HUDEP-2 (cell line): ENCODE measurements at regions not wholly inside any gene's neighbourhood (a gene's known extent, or its start where the extent isn't known, plus 50 kb on each side); places are given as distances from the start of the nearest gene placed in this dataset.

ENCODE experiments used
- DNase-seq, 76 experiments: peaks; one replicate each; lab custom pipeline; 2025; ENCODE audit not compliant: unreplicated experiment in 76 of 76; lab: John Stamatoyannopoulos, UW

DNA sequence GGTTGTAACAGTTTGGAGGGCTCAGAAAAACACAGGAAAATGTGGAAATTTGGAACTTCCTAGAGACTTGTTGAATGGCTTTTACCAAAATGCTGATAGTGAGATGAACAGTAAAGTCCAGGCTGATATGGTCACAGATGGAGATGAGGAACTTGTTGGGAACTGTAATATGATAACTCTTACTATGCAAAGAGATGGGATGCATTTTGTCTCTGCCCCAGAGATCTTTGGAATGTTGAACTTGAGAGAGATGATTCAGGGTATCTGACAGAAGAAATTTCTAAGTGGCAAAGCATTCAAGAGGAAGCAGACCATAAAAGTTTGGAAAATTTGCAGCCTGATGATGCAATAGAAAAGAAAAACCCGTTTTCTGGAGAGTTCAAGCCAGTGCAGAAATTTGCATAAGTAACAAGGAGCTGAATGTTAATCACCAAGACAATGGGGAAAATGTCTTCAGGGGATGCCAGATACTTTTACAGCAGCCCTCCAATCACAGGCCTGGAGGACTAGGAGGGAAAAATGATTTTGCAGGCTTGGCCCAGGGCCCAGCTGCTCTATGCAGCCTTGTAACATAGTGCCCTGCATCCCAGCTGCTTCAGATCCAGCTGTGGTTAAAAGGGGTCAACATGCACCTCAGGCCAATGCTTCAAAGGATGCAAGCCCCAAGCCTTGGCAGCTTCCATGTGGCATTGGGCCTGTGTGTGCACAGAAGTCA, 572.7 kb upstream of the ATP2B1 start:
- no peak for DNase-seq

DNA sequence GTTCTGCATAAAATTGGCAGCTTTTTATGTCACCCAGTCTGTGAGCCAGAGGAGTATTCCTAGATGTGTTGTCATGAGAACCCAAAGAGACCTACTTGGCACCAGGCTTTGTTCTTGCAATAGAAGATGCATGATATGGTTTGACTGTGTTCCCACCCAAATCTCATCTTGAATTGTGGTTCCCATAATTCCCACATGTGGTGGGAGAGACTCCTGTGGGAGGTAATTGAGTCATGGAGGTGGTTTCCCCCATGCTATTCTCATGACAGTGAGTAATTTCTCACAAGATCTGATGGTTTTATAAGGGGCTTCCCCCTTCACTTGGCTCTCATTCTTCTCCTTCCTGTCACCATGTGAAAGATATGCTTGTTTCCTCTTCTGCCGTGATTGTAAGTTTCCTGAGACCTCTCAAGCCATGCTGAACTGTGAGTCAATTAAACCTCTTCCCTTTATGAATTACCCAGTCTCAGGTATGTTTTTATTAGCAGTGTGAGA, 572.0 kb upstream of the ATP2B1 start:
- no peak for DNase-seq

DNA sequence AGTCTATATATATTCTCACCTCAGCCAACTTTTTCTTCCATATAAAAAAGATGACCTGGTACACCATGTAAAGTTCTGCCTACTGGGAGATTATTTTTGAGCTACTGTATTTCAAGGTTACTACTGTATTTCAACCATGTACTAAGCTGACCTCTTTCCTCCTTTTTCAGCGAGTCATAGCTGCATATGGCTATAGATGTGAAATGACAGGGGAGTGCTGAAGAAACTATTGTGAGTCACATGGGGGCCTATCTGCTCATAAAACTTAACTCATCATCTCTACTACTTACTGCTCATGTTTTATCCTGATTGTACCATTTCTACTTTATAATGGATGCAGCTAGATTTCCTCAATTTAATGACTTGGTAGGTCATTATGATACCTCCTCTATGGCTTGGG, 571.4 kb upstream of the ATP2B1 start:
- DNase-seq: no peak

DNA sequence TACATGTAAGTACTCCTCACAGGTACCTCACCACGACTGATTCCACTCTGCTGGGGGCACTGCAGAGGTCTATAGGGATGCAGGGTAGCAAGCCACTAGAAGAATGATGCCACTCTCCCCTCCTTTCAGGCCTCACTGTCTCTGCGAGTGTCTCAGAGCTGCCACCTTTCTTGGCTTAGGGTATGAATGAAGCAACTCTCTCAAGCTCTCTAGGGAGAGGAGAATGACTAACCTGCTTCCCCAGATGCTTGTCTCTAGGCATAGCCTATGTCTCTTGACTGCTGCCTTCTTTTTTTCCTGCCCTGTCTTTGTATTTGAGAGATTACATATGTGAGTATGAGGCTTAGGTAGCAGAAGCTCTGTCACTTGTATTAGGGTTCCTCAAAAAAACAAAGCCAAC, 566.5 kb upstream of the ATP2B1 start:
- no peak for DNase-seq

DNA sequence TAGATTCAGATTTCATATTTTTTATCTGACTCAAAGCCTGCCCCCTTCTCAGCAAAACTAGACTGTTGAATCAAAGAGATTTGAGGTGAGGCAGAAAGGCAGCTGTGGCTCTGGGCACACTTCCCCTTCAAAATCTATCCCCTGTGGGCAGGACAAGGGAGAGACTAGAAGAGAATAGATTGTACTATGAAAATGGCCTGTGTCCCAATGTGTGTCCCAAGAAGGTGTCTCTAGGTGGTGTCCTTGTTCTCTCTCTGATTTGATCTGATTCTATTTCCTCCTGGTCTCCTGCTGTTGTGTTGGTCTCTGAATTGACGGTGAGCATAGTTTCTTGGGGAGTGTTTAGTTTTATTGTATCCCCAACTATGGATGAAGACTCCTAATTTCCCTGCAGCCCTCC, 565.8 kb upstream of the ATP2B1 start:
- no peak for DNase-seq

DNA sequence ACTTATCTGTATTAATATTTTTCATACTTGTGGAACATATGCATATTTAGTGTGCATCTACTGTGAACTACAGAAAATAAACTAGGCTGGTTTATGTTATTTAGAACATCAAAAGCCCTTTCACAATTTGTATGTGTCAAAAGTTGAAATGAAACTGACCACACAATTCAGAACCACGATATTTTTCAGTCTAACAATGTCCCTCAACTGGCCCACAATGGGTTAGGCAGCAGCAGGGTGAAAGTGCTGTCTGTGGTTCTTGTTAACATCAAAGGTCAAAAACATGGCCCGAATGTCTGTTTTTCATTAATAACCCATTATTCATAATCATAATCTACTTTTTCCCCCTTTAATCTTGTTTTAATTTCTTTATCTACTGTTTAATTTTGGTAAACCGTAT, 559.9 kb upstream of the ATP2B1 start:
- no peak for DNase-seq

DNA sequence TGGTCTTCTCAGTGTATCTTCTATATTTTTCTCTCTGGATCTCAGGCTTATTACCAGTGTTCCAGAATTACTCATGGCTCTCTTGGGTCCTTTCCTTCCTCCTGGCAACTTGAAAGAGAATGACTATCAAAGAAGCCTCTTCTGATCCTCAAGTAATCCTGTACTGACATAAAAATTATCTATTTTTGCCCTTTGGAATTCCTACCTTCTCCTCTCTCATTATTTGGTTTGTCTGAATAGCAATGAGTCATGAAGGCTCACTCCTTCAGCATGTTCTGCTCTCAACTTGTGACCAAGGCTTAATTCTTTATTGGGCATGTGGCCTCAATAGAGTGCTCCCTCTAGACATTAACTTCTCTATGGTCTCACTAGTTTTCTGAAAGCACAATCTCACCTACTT, 553.6 kb upstream of the ATP2B1 start:
- no peak for DNase-seq

DNA sequence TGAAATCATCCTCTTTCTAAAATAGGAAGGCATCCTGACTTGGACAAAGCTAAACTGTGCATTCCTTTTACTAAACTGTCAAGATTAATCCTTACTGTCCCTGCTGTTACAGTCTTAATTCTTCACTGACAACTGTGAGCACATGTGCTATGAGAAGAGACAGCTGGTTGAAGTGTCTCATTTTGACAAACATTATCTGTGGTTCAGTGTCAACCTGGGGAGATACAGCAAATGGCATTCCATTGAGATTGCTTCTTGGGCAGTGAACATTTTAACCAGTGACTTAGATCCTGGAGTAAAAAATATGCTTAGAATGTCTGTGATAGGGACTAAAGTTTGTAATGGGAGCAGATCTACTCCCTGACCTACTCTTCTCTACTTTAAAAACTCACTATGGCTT, 552.6 kb upstream of the ATP2B1 start:
- no peak for DNase-seq

DNA sequence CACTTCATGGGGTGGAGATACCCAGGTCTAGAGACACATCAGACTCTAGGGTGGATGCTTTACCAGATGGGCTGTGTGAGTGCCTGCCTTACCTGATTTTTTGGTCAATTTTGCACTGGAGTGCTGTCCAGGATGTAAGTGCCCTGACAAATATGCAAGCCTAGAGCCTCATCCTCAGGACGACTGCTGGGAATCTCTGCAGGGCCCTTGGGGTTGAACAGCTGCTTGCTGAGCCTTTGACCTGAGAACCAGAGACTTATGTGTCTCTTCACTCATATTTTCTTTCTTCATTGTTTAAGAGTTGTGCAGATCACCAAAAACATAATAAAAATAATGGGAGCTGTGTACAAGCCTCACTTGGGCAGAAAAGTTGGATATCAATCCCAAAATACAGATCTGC, 551.5 kb upstream of the ATP2B1 start:
- no peak for DNase-seq

DNA sequence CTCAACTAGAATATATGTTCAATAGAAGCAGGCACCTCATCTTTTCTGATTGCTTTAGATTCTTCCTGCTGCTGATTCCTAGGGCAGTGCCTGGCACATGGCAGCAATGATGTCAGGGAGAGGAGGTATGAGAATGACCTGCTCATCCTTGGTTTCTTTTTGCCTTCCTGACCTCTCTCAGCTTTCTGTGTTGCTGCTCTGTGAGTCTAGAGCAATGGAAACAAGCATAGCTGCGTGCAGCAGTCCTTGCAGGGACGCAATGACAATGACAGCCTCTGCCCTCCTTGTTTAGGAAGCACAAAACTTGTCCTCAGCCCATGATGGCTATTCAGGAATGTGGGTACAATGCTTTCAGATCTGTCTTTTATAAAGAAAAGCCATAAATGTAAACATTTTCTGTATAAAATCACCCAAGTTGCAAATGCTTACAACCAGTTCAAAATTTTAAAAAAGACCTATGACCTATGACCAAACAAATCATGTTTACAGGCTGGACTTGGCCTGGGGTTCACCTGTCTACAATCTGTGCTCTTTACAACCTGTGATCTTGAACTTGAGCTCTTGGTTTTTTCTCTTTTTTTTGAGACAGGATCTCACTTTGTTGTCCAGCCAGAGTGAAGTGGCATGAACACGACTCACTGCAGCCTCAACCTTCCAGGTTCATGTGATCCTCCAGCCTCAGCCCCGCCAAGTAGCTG, 549.4 kb upstream of the ATP2B1 start:
- DNase-seq: no peak

DNA sequence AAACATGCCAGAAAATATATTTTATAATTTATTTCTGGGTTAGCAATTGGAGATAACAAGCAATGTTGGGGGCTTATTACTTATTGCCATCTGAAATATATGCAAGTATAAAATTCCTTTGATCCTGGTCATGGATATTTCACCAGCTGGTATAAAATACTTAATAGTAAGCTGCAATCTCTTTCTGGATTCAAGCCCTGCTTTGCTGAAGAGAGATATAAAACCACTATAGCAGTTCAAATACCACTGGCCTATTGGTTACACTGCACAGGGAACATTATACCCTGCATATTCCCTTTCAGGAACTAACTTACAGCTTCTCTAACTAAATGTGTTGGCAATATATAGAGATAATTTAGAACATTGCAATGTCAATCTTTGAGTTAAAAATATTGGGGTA, 546.2 kb upstream of the ATP2B1 start:
- no peak for DNase-seq

DNA sequence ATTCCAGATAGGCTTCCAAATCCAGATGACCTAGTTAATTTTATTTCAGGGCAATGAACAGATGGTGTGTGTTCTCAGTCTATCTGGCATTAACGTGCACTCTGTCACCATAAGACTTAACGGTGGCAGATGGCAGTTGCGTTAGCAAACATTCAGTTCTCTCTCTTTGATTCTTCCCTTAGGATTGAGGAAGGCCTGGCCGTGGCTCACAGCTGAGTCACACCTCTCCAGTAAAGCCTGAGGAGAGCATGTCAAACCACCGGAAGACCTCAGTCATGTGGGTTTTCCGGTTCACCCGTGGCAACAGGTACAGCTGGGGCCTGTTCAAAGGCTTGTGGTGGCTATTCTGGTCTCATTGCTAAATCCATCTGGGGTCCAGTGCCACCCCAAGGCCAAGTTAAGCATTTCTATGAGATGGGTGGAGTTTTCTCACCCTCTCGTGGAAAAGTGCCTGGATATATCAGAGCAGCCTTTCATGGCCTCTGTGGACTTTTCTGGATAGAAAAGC, 545.1 kb upstream of the ATP2B1 start:
- DNase-seq: no peak

DNA sequence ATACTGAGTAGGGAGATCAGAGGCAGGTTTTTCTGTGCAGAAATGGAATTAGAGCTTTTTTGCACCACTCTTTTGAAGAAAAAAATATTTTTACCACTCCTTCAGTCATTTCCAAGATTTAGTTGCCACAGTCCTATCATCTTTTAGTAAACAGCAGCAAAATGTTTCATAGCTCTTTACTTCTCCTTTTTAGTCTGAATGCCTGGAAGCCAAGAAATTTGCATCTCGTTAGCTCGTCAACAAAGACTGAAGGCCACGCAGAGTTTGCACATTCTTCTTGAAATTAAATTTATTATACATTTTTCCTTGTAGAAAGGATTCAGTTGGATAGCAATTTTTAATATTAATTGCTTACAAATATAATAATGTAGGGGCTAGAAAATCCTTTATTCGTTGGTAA, 544.5 kb upstream of the ATP2B1 start:
- DNase-seq: no peak

DNA sequence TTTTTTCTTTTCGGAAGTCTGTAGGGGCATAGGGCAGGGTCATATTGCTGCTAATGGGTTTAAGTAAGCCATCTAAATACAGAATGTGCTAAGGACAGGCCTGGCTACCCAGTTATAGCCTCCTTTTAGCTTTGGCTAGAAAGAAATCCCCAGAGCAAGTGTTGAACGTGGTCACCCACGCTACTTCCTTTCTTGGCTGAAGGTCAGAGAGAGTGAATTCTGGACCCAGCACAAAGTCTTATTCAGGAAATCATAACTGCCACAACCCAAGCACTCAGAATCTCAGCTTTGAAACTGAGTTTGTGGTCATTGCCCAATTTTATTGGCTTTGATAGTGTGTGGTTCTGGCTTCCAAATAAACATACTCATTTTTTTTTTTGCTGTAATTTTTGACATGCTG, 542.1 kb upstream of the ATP2B1 start:
- DNase-seq: no peak

DNA sequence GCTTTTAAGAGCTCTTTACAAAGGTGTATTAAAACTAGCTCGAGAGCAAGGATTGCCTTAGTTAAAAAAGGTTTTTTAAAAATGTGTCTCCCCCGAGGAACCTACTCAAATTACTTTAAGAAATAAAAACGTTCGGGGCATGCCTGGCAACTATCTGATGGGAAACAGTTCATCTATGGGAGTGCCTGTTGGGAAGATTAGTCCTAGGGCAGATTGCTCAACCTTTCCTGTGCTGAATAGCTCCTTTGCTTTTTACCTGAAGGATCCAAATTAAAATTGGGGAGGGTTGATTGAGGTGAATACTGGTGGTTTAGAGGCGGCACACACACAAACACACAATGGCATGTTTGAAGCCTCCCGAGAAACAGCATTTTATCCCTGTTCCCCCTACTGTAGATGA, 541.4 kb upstream of the ATP2B1 start:
- DNase-seq: no peak

DNA sequence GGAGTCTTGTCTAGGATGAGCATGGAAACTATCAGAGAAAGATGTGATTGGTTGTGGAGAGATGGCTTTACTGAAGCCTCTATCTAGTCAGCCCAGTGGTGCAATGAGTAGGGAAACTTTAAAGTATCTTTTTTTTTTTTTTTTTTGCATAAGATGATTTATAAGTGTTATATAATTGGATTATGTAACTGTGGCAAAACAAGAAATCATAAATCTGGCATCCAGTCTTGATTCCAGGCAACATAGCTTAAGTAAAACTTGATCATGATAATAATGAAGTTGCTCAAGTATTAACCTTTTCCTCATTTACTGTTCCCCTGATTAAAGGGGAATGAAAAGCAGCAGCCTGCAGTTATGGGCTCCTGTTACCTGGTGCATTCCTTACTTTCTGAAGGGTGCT, 538.0 kb upstream of the ATP2B1 start:
- no peak for DNase-seq

DNA sequence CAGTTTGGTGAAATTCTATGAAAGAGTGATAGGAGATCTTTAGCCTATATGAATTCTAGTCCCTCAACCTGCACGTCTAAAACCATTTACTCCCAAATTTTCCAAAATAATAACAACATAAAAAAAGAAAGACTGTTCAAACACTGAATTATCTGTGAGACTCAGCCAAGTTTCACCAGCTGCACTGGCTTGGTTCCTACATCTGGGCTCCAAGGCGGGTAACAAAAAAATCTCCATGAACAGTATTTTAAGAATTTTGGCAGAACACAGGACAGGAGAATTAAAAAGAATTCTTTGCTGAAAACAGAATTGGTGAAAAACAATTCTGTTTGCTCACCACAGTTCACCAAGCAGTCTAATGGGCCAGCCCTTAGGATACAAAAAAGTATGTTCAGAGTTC, 536.8 kb upstream of the ATP2B1 start:
- DNase-seq: no peak

DNA sequence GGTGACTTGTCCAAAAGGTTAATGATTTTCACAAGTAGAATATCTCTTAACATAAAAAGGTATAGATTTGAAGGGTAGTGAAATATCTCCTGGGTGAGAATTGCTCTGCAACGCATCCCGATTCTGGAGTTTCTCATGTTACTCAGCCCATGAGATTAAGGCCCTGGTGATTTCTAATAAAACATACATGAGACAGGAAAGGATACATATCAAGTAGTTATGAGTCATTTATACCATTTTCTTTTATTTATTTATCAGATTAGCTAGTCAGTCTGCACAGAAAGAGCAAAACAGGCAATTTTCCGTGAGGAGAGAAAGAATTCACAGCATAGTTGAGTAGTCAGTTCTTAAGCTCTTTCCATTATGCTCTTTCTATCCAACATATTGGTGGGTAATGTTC, 535.6 kb upstream of the ATP2B1 start:
- DNase-seq: no peak

DNA sequence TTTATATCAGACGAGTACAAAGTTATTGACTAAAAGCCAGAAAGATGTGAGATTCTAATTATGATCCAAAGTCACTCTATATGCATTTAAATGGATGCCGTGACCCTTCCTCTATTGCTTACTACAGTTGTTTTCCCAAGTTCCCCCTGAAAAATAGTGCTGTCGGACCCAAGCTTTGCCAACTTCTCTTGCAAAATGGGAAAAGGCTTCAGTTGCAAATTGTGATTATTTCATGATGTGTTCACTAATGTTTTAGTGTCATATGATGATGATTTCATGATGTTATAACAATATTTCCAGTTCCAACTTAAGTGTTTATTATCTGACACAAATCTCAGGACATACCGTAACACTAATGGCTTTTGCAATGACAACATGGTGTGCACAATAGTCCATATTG, 534.6 kb upstream of the ATP2B1 start:
- DNase-seq: no peak

DNA sequence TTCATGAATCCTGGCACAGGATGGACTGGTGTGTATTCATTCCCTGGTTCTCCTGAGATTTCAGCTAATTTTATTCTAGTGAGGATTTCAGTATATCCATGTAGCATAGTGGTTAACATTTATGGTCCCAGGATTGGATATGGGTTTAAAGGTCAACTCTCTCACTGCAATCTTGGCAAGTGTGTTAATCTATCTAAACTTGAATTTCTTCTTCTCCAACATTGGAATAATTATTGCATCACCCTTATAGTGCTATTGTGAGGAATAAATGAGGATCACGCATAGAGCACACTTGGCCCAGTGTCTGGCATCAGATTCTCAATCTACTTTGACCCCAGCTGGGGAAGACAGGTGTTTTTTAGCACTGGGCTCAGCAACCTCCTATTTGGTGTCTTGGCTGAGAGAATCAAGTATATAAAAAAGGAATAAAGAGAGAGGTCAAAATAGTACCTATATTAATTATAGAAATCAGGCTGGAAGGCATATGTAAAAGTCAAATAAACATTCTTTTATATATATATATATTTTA, 531.2 kb upstream of the ATP2B1 start:
- no peak for DNase-seq

DNA sequence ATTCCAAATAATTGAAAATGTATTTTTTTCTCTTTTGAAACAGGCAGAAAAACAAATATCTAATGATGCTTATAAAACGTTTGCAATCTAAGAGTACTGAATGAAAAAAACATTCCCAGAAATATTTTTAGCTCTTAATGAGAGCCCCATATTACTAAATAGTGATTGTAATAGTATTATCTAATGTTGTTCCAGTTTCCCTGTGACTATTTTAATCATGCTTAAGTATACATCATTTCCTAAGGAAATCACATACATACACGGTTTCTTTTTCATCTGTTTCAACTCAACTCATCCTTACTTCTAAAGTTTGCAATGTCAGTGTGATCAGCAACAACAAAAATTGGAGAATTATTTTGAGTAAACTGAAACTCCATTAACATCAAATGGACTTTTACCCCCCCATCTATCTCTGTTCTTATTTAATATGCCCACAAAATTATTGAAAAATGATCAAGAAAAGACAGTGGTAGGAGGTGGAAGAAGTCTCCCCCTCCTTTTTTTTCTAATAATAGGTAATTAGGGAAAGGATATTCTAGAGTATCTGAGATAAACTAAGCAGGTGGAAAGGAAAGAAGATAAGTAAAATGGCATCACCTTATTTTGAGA, 530.1 kb upstream of the ATP2B1 start:
- DNase-seq: no peak

DNA sequence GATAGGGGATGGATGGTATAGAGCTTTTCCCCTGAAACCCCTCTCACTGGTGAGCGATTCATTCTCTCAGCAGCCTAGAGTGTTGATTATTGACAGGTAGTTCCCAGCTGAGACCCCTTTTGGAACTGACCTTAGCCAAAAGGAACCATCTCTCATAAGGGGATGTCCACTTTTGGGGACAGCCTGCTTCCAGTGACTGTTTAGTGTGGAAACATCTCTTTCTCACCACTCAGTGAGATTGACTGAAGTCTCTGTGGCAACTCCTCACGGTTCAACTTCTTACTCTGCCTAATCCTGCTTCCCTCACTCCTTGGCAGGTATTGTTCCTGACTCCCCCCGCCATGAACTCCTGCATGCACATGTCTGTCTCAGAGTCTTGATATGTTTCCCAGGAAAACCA, 529.2 kb upstream of the ATP2B1 start:
- DNase-seq: no peak
